GM12878 (cell line): ENCODE measurements at regions not wholly inside any gene's neighbourhood (a gene's known extent, or its start where the extent isn't known, plus 50 kb on each side); places are given as distances from the start of the nearest gene placed in this dataset.

ENCODE experiments used
- CTCF ChIP-seq, 3 experiments: IDR thresholded peaks in 2 of 3; conservative IDR thresholded peaks in 1 of 3; 2 replicates each; pipeline ENCODE4 v1.5.1; 2011; ENCODE audit warnings: low read depth in 3 of 3, low read length in 3 of 3, mild to moderate bottlenecking in 3 of 3, control low read depth in 2 of 3, moderate library complexity in 2 of 3, inconsistent platforms in 1 of 3, mixed read lengths in 1 of 3; ENCODE audit not compliant: control insufficient read depth in 2 of 3, insufficient read depth in 1 of 3; ENCODE audit errors: extremely low read depth in 1 of 3
- EZH2 ChIP-seq: IDR thresholded peaks from 2 replicates; pipeline ENCODE4 v1.6.1; 2012; ENCODE audit warnings: low read depth, mild to moderate bottlenecking, control low read depth, inconsistent platforms, low read length, borderline replicate concordance; ENCODE audit not compliant: control insufficient read depth
- HCFC1 ChIP-seq: fragments of 150-350 bp; IDR thresholded peaks from 2 replicates; pipeline ENCODE4 v1.6.1; 2014; ENCODE audit warnings: low read length
- SP1 ChIP-seq: IDR thresholded peaks from one replicate; pipeline ENCODE4 v1.6.1; 2011; ENCODE audit warnings: low read depth, low read length
- SUPT20H ChIP-seq: IDR thresholded peaks from 2 replicates; pipeline ENCODE4 v1.6.1; 2011; ENCODE audit warnings: low read depth, mild to moderate bottlenecking, low read length, moderate library complexity, borderline replicate concordance; ENCODE audit not compliant: control insufficient read depth
- YY1 ChIP-seq: IDR thresholded peaks from 2 replicates; pipeline ENCODE4 v1.6.1; 2011; ENCODE audit warnings: low read depth, mild to moderate bottlenecking, low read length
- ZNF24 ChIP-seq: fragments of 450-650 bp; IDR thresholded peaks from 2 replicates; pipeline ENCODE4 v1.6.1; 2017; ENCODE audit warnings: antibody characterized with exemption, mild to moderate bottlenecking
- ZNF384 ChIP-seq: IDR thresholded peaks from 2 replicates; pipeline ENCODE4 v1.6.1; 2012; ENCODE audit warnings: low read depth, mild to moderate bottlenecking, low read length, improper control_type of control experiment, borderline replicate concordance
- TF ChIP-seq, protein P1 (sequence below): IDR thresholded peaks from 2 replicates; pipeline ENCODE4 v1.6.1; 2012; ENCODE audit warnings: low read depth, low read length, improper control_type of control experiment

DNA sequence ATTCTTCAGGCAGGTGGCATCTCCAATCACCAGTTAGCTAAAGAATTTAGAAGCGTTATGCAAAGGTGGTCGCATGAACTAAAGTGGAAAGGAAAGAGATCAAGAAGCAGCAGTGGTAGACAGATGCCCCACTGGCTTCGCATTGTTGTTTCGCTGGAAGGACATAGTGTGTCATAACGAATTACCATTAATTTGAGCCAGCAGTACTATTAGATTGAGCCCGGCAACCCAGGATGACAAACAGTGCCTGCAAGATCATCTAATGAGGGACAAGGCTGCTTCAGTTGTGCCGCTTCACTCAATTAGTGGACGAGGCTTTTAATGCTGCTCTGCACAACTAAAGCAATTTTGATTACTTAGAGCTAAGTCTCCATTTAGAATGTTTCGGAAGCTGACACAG is 274.5 kb upstream of the SOX5 start:
- TF ChIP-seq ZNF24 (no peak), CTCF (IDR thresholded peaks at IDR 0.05 in 2 of 3, conservative IDR thresholded peaks at IDR 0.05 in 1 of 3; ENCODE audit: control insufficient read depth in 2 of 3, extremely low read depth in 1 of 3, insufficient read depth in 1 of 3, low read depth in 3 of 3, low read length in 3 of 3) (no peak), SUPT20H (no peak), YY1 (no peak), SP1 (no peak), EZH2 (no peak), HCFC1 (no peak), ZNF384 (no peak)
- TF ChIP-seq, protein P1, sequence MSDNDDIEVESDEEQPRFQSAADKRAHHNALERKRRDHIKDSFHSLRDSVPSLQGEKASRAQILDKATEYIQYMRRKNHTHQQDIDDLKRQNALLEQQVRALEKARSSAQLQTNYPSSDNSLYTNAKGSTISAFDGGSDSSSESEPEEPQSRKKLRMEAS = no peak
